ENCODE measurements at regions not wholly inside any gene's neighbourhood (a gene's known extent, or its start where the extent isn't known, plus 50 kb on each side); places are given as distances from the start of the nearest gene placed in this dataset.

- Histone ChIP-seq H3K9me3 (replicated peaks; ENCODE audit: insufficient read depth, low read length) (no peaks in the 10 kb centered on the region), H3K9ac (ENCODE audit: low read length) (no peak overlapping the region), H4K20me1 (ENCODE audit: insufficient read depth, low read length) (no peaks in the 10 kb centered on the region), H2AFZ (ENCODE audit: low read length) (no peak overlapping the region), H3K9me2 (replicated peaks; ENCODE audit: insufficient read depth, low read length) (no peaks in the 10 kb centered on the region), H3K27ac (ENCODE audit: low read length) (no peak overlapping the region), H3K4me1 (ENCODE audit: low read length) (no peaks in the 10 kb centered on the region), H3K79me2 (ENCODE audit: low read length) (no peaks in the 10 kb centered on the region), H3K27me3 (replicated peaks; ENCODE audit: insufficient read depth, low read length) (no peaks in the 10 kb centered on the region), H3K4me2 (ENCODE audit: low read depth, low read length) (no peak overlapping the region), H3K36me3 (replicated peaks; ENCODE audit: insufficient read depth, low read length) (no peaks in the 10 kb centered on the region), H3K4me3 (ENCODE audit: low read length) (no peak overlapping the region), H3F3A (ENCODE audit: insufficient read depth, low read length) (no peaks in the 10 kb centered on the region)
- TF ChIP-seq CTCF (IDR thresholded peaks at IDR 0.05; ENCODE audit: low read length), result no peak
- TF ChIP-seq EZH2phosphoT487 (IDR thresholded peaks at IDR 0.05; ENCODE audit: low read length), result no peak
- no peak for TF ChIP-seq EZH2 (optimal IDR thresholded peaks at IDR 0.05; ENCODE audit: low read depth, low read length)
- DNase-seq, result no peak
Measured at GRCh38 chr11:30788849-30789248, 202.7 kb upstream of the MPPED2 start.

- no peak for TF ChIP-seq CTCF (IDR thresholded peaks at IDR 0.05; ENCODE audit: low read length)
- no peak overlapping the region for H3K9ac ChIP-seq (ENCODE audit: low read length)
Measured at GRCh38 chr11:30786256-30787110, 200.3 kb upstream of the MPPED2 start.

GRCh38 chr11:30778596-30778995 is 192.4 kb upstream of the MPPED2 start:
- TF ChIP-seq CTCF (IDR thresholded peaks at IDR 0.05; ENCODE audit: low read length), result no peak
- TF ChIP-seq EZH2 (optimal IDR thresholded peaks at IDR 0.05; ENCODE audit: low read depth, low read length), result no peak
- TF ChIP-seq EZH2phosphoT487 (IDR thresholded peaks at IDR 0.05; ENCODE audit: low read length), result no peak
- Histone ChIP-seq H3K9me3 (replicated peaks; ENCODE audit: insufficient read depth, low read length) (no peaks in the 10 kb centered on the region), H4K20me1 (ENCODE audit: insufficient read depth, low read length) (no peaks in the 10 kb centered on the region), H3K4me3 (ENCODE audit: low read length) (no peak overlapping the region), H3K27me3 (replicated peaks; ENCODE audit: insufficient read depth, low read length) (no peaks in the 10 kb centered on the region), H3K9me2 (replicated peaks; ENCODE audit: insufficient read depth, low read length) (no peaks in the 10 kb centered on the region), H3K36me3 (replicated peaks; ENCODE audit: insufficient read depth, low read length) (no peaks in the 10 kb centered on the region), H3F3A (ENCODE audit: insufficient read depth, low read length) (no peaks in the 10 kb centered on the region), H3K4me2 (ENCODE audit: low read depth, low read length) (no peak overlapping the region), H3K9ac (ENCODE audit: low read length) (no peak overlapping the region), H3K79me2 (ENCODE audit: low read length) (no peaks in the 10 kb centered on the region), H2AFZ (ENCODE audit: low read length) (no peak overlapping the region), H3K4me1 (ENCODE audit: low read length) (no peaks in the 10 kb centered on the region), H3K27ac (ENCODE audit: low read length) (no peak overlapping the region)
- DNase-seq, result no peak

More at GRCh38 chr11:30786256-30787110, 200.3 kb upstream of the MPPED2 start:
- no peak for DNase-seq
- Histone ChIP-seq H3K27ac (ENCODE audit: low read length) (no peak overlapping the region), H2AFZ (ENCODE audit: low read length) (no peak overlapping the region), H3K4me1 (ENCODE audit: low read length) (no peaks in the 10 kb centered on the region), H3F3A (ENCODE audit: insufficient read depth, low read length) (no peaks in the 10 kb centered on the region), H3K79me2 (ENCODE audit: low read length) (no peaks in the 10 kb centered on the region), H3K27me3 (replicated peaks; ENCODE audit: insufficient read depth, low read length) (no peaks in the 10 kb centered on the region), H3K36me3 (replicated peaks; ENCODE audit: insufficient read depth, low read length) (no peaks in the 10 kb centered on the region), H3K9me2 (replicated peaks; ENCODE audit: insufficient read depth, low read length) (no peaks in the 10 kb centered on the region), H4K20me1 (ENCODE audit: insufficient read depth, low read length) (no peaks in the 10 kb centered on the region), H3K9me3 (replicated peaks; ENCODE audit: insufficient read depth, low read length) (no peaks in the 10 kb centered on the region), H3K4me2 (ENCODE audit: low read depth, low read length) (no peak overlapping the region), H3K4me3 (ENCODE audit: low read length) (no peak overlapping the region)

Data from MM.1S (cell line).